GM12878 (cell line): ENCODE measurements at regions not wholly inside any gene's neighbourhood (a gene's known extent, or its start where the extent isn't known, plus 50 kb on each side); places are given as distances from the start of the nearest gene placed in this dataset.

ENCODE experiments used
- ATAC-seq: fragments of 200-7000 bp; cut with Tn5 transposase; 3 replicates; pipeline ENCODE4 v1.9.1; 2020; ENCODE audit warnings: mild to moderate bottlenecking, moderate library complexity
- BruUV-seq: library from RNA; stranded (reverse); fragments of 400-500 nt; replicated peaks from 2 replicates; lab custom pipeline; 2021; lab: Mats Ljungman, UMichigan
- CTCF ChIA-PET: fragments of 300-600 bp; sonication (Branson Sonifier 250); formaldehyde crosslinking; extraction: SDS; loops from one replicate; lab custom pipeline; 2021; ENCODE audit warnings: inconsistent platforms; lab: Yijun Ruan, JAX
- POLR2A ChIA-PET: fragments of 350-600 bp; formaldehyde crosslinking; extraction: SDS; loops from one replicate; lab custom pipeline; 2021; ENCODE audit warnings: inconsistent platforms; lab: Charles Lee
- RAD21 ChIA-PET: fragments of 300-600 bp; sonication (Branson Sonifier 250); formaldehyde crosslinking; loops from one replicate; lab custom pipeline; 2023; ENCODE audit warnings: antibody characterized with exemption; ENCODE audit not compliant: unreplicated experiment; lab: Charles Lee
- SMC1A ChIA-PET: fragments of 300-600 bp; sonication (Branson Sonifier 250); formaldehyde crosslinking; loops from one replicate; lab custom pipeline; 2023; ENCODE audit not compliant: unreplicated experiment, uncharacterized antibody; lab: Charles Lee
- DNase-seq: peaks from one replicate; pipeline ENCODE4 v3.0.0-alpha.2; 2011; ENCODE audit warnings: low read depth, low spot score
- FAIRE-seq: peaks from 3 replicates; lab custom pipeline; 2011; peaks lifted over from hg19 to GRCh38; lab: Jason Lieb, UNC
- H2AFZ ChIP-seq: 2 replicates; pipeline ENCODE4 v1.6.0; 2011; ENCODE audit warnings: low read depth, low read length, control low read depth; ENCODE audit not compliant: control insufficient read depth
- H3K27ac ChIP-seq: 2 replicates; pipeline ENCODE4 v1.5.1; 2011; ENCODE audit warnings: control low read depth; ENCODE audit not compliant: control insufficient read depth, insufficient read depth
- H3K27me3 ChIP-seq, 2 experiments: replicated peaks in 1 of 2; 2 replicates each; pipeline versions ENCODE4 v1.6.0 to v1.6.1; 2011; ENCODE audit warnings: low read length in 1 of 2; ENCODE audit not compliant: control insufficient read depth in 2 of 2, insufficient read depth in 2 of 2
- H3K36me3 ChIP-seq, 2 experiments: 2 replicates each; pipeline ENCODE4 v1.5.1; 2011; ENCODE audit warnings: low read length in 1 of 2; ENCODE audit not compliant: control insufficient read depth in 2 of 2, insufficient read depth in 2 of 2
- H3K4me1 ChIP-seq: 2 replicates; pipeline ENCODE4 v1.6.1; 2011; ENCODE audit warnings: mild to moderate bottlenecking, low read length, moderate library complexity, mixed read lengths; ENCODE audit not compliant: control insufficient read depth, insufficient read depth
- H3K4me2 ChIP-seq: 2 replicates; pipeline ENCODE4 v1.6.0; 2011; ENCODE audit warnings: control low read depth; ENCODE audit not compliant: control insufficient read depth, insufficient read depth
- H3K4me3 ChIP-seq: fragments of 200-600 bp; sonication (generic); 2 replicates; pipeline ENCODE4 v1.5.1; 2016
- H3K79me2 ChIP-seq: 2 replicates; pipeline ENCODE4 v1.6.0; 2011; ENCODE audit warnings: low read length; ENCODE audit not compliant: control insufficient read depth, insufficient read depth
- H3K9ac ChIP-seq: 2 replicates; pipeline ENCODE4 v1.8.0; 2011; ENCODE audit warnings: low read length, control low read depth, mixed read lengths; ENCODE audit not compliant: control insufficient read depth, insufficient read depth
- H3K9me3 ChIP-seq: replicated peaks from 3 replicates; pipeline ENCODE4 v1.5.1; 2011; ENCODE audit warnings: mild to moderate bottlenecking, low read length; ENCODE audit not compliant: control insufficient read depth, insufficient read depth
- H4K20me1 ChIP-seq: 2 replicates; pipeline ENCODE4 v1.6.0; 2011; ENCODE audit not compliant: control insufficient read depth, insufficient read depth
- IRF3 ChIP-seq: fragments of 450-650 bp; IDR thresholded peaks from 2 replicates; pipeline ENCODE4 v1.6.1; 2014; ENCODE audit warnings: mild to moderate bottlenecking
- NBN ChIP-seq: fragments of 450-650 bp; IDR thresholded peaks from 2 replicates; pipeline ENCODE4 v1.6.1; 2016
- NFYA ChIP-seq: IDR thresholded peaks from 2 replicates; pipeline ENCODE4 v1.6.1; 2011; ENCODE audit warnings: low read depth, mild to moderate bottlenecking, low read length, improper control_type of control experiment, borderline replicate concordance
- NR2C2 ChIP-seq: IDR thresholded peaks from 2 replicates; pipeline ENCODE4 v1.6.1; 2011; ENCODE audit warnings: borderline replicate concordance, low read depth; ENCODE audit not compliant: control insufficient read depth, insufficient read length
- STAT3 ChIP-seq: IDR thresholded peaks from 2 replicates; pipeline ENCODE4 v1.6.1; 2011; ENCODE audit warnings: low read depth, low read length, improper control_type of control experiment
- SUPT20H ChIP-seq: IDR thresholded peaks from 2 replicates; pipeline ENCODE4 v1.6.1; 2011; ENCODE audit warnings: low read depth, mild to moderate bottlenecking, low read length, moderate library complexity, borderline replicate concordance; ENCODE audit not compliant: control insufficient read depth
- ZNF207 ChIP-seq: fragments of 450-650 bp; IDR thresholded peaks from 2 replicates; pipeline ENCODE4 v1.6.1; 2014; ENCODE audit warnings: antibody characterized with exemption, mild to moderate bottlenecking, borderline replicate concordance
- ZNF384 ChIP-seq: IDR thresholded peaks from 2 replicates; pipeline ENCODE4 v1.6.1; 2012; ENCODE audit warnings: low read depth, mild to moderate bottlenecking, low read length, improper control_type of control experiment, borderline replicate concordance
- WGBS: methylation state at CpG from one replicate; pipeline ENCODE4 v1.1.6; 2016; ENCODE audit warnings: low lambda C conversion rate; ENCODE audit not compliant: insufficient replicate concordance, insufficient coverage; ENCODE audit errors: missing lambda C conversion rate; 5-methylcytosine and 5-hydroxymethylcytosine counted together
- in situ Hi-C: fragments of 300-500 bp; cut with MboI; formaldehyde crosslinking; loops from 9 replicates; pipeline ENCODE4 v1.14.3; 2018; ENCODE audit warnings: mixed read lengths
- intact Hi-C: fragments of 100-400 bp; cut with micrococcal nuclease; formaldehyde crosslinking; loops from one replicate; pipeline ENCODE4 v1.14.2; 2022; ENCODE audit not compliant: unreplicated experiment

GRCh38 chr22:47919001-47919441 lies 1156.6 kb downstream of the TBC1D22A start:
- no peak for FAIRE-seq
- ChIA-PET SMC1A (interaction anchor here (0.9 kb wide), 1 partner anchor 9 kb away, joined by 3 read pairs; no protein-coding TSS in a partner anchor), POLR2A (no interaction called here), RAD21 (interaction anchor here (0.9 kb wide), 1 partner anchor 9 kb away, joined by 4 read pairs; no protein-coding TSS in a partner anchor), CTCF (no interaction called here)
- intact Hi-C loops (loop anchor here (5.0 kb wide), 1 partner anchor 178 kb away; no protein-coding TSS in a partner anchor), in situ Hi-C loops (no loop called here)
- no peaks in the 10 kb centered on the region for H3K36me3 ChIP-seq
- BruUV-seq = no TSS peak
- no peaks in the 10 kb centered on the region for H4K20me1 ChIP-seq
- no peaks in the 10 kb centered on the region for H3K27me3 ChIP-seq
- H3K4me2 ChIP-seq = peak overlapping the region; percentile 35; the same call in 1 of the 2 replicates
- H3K9me3 ChIP-seq = peaks cover under 1% of the 10 kb centered on the region; the same call in 1 of the 3 replicates
- H3K27ac ChIP-seq = peak overlapping the region; percentile 59
- no peak overlapping the region; the same call in 1 of the 2 replicates for H3K9ac ChIP-seq
- no peak overlapping the region for H2AFZ ChIP-seq
- peaks cover 17% of the 10 kb centered on the region for H3K4me1 ChIP-seq
- WGBS = 41% methylated on average over 11 of the region's 11 CpGs
- no peak overlapping the region for H3K4me3 ChIP-seq
- TF ChIP-seq NFYA = no peak
- TF ChIP-seq NR2C2 = no peak
- no peak for TF ChIP-seq NBN
- no peak for TF ChIP-seq ZNF207
- TF ChIP-seq SUPT20H = no peak
- no peak for TF ChIP-seq IRF3
- no peak for TF ChIP-seq ZNF384
- no peak for TF ChIP-seq STAT3
- ATAC-seq = peak; percentile 66
- no peak for DNase-seq
- H3K79me2 ChIP-seq = no peaks in the 10 kb centered on the region
